ENCODE measurements at regions not wholly inside any gene's neighbourhood (a gene's known extent, or its start where the extent isn't known, plus 50 kb on each side); places are given as distances from the start of the nearest gene placed in this dataset.
"Not testable (repeated sequence)": the region's sequence is repeated elsewhere in the genome, so short reads cannot be mapped to it uniquely, and the experiment has no call there.

GRCh38 chr14:23862513-23862912 lies 91.1 kb upstream of the DHRS4 start:
- no peak for DNase-seq

GRCh38 chr14:23863836-23864235 lies 89.7 kb upstream of the DHRS4 start:
- DNase-seq: no peak

- DNase-seq: peak; percentile 6
These were observed 89.3 kb upstream of the DHRS4 start for GRCh38 chr14:23864259-23864658.

- no peak for DNase-seq
These were observed 88.7 kb upstream of the DHRS4 start for GRCh38 chr14:23864861-23865260.

GRCh38 chr14:23865502-23865901 lies 88.1 kb upstream of the DHRS4 start:
- DNase-seq: peak; percentile 23

GRCh38 chr14:23866269-23866668 lies 87.3 kb upstream of the DHRS4 start:
- no peak for DNase-seq

GRCh38 chr14:23869078-23869719 lies 84.4 kb upstream of the DHRS4 start:
- no peak for DNase-seq

- DNase-seq: no peak
These were observed 77.3 kb upstream of the DHRS4 start for GRCh38 chr14:23876160-23876750.

GRCh38 chr14:23877111-23877510 lies 76.5 kb upstream of the DHRS4 start:
- no peak for DNase-seq

GRCh38 chr14:23877538-23878180 lies 75.9 kb upstream of the DHRS4 start:
- DNase-seq: no peak

- no peak for DNase-seq
These were observed 72.3 kb upstream of the DHRS4 start for GRCh38 chr14:23881282-23881681.

- no peak for DNase-seq
These were observed 69.7 kb upstream of the DHRS4 start for GRCh38 chr14:23883684-23884540.

- no peak for DNase-seq
These were observed 69.0 kb upstream of the DHRS4 start for GRCh38 chr14:23884541-23884904.

- no peak for DNase-seq
These were observed 66.0 kb upstream of the DHRS4 start for GRCh38 chr14:23887536-23887935.

- DNase-seq: not testable (repeated sequence)
These were observed 61.9 kb upstream of the DHRS4 start for GRCh38 chr14:23891717-23892116.

- DNase-seq: not testable (repeated sequence)
These were observed 61.3 kb upstream of the DHRS4 start for GRCh38 chr14:23892289-23892688.

GRCh38 chr14:23894362-23895052 lies 59.1 kb upstream of the DHRS4 start:
- DNase-seq: no peak

- DNase-seq: no peak
These were observed 58.5 kb upstream of the DHRS4 start for GRCh38 chr14:23895053-23895419.

- DNase-seq: no peak
These were observed 58.1 kb upstream of the DHRS4 start for GRCh38 chr14:23895480-23895879.

- DNase-seq: no peak
These were observed 56.9 kb upstream of the DHRS4 start for GRCh38 chr14:23896609-23897153.

GRCh38 chr14:23897291-23897690 lies 56.3 kb upstream of the DHRS4 start:
- DNase-seq: not testable (repeated sequence)

GRCh38 chr14:23898359-23898758 lies 55.2 kb upstream of the DHRS4 start:
- not testable (repeated sequence) for DNase-seq

- no peak for DNase-seq
These were observed 53.8 kb upstream of the DHRS4 start for GRCh38 chr14:23899788-23900187.
